Right atrium auricular region (tissue), 2 donors: ENCODE measurements at regions not wholly inside any gene's neighbourhood (a gene's known extent, or its start where the extent isn't known, plus 50 kb on each side); places are given as distances from the start of the nearest gene placed in this dataset.

Source experiments
- DNase-seq: peaks from one replicate; pipeline ENCODE4 v3.0.0-alpha.2; 2019; ENCODE audit warnings: low spot score
- H3K27ac ChIP-seq, 2 donors: fragments of 200-600 bp; sonication (generic); 1 replicate in 1 of 2; 2 replicates in 1 of 2; pipeline ENCODE4 v1.5.1; 2016 to 2019
- H3K27me3 ChIP-seq, 2 donors: fragments of 200-600 bp; sonication (generic); one replicate each; pipeline versions ENCODE4 v1.5.1 to v1.6.0; 2017 to 2019
- H3K36me3 ChIP-seq: fragments of 200-600 bp; sonication (generic); one replicate; pipeline ENCODE4 v1.5.1; 2016
- H3K4me1 ChIP-seq, 2 donors: fragments of 200-600 bp; sonication (generic); one replicate each; pipeline versions ENCODE4 v1.5.1 to v1.6.0; 2017 to 2019
- H3K4me3 ChIP-seq, 2 donors: fragments of 200-600 bp; sonication (generic); 1 replicate in 1 of 2; 2 replicates in 1 of 2; pipeline ENCODE4 v1.5.1; 2017 to 2019; ENCODE audit warnings: mild to moderate bottlenecking in 1 of 2, moderate library complexity in 1 of 2
- H3K9me3 ChIP-seq, 2 donors: fragments of 200-600 bp; sonication (generic); one replicate each; pipeline ENCODE4 v1.5.1; 2019
- TF ChIP-seq, protein P1 (sequence below), 2 donors: fragments of 200-600 bp; sonication (generic); IDR thresholded peaks; one replicate each; pipeline ENCODE4 v1.5.1; 2019; ENCODE audit warnings: antibody characterized with exemption in 2 of 2

DNA sequence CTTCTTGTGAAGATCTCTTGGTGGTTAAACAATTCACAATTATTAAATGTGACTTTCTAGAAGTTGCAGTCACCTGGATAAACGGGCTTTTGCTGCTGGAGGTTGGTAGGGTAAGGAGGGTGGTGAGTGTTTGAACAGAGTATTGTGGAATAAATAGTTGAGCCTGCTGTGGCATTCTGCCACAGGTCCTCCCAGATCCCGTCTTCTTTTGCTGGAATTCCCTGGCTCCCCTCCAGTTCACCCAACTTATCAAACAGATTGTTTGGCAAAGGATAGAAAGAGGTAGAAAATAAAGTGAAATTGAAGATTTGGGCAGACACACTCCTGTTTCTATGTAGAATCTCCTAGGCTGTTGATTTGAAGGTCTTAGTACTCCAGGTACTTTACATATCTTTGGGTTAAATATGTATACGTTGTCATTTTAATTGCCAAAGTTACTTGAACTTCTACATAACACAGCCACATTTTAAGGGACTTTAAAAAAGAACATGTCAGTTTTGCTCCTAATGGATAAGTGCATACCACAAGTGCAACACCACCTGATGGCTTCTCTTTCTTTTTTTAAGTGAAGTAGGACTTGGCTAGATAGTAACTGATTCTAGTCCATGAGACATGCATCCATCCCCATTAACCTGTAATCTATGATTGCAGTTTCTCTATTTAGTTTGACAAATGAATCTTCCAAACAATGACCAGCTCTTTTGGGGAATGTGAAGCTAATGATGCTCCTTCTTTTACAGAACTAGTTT is 83.0 kb downstream of the ARL4A start:
- H3K36me3 ChIP-seq, result no peaks in the 10 kb centered on the region
- TF ChIP-seq, protein P1, sequence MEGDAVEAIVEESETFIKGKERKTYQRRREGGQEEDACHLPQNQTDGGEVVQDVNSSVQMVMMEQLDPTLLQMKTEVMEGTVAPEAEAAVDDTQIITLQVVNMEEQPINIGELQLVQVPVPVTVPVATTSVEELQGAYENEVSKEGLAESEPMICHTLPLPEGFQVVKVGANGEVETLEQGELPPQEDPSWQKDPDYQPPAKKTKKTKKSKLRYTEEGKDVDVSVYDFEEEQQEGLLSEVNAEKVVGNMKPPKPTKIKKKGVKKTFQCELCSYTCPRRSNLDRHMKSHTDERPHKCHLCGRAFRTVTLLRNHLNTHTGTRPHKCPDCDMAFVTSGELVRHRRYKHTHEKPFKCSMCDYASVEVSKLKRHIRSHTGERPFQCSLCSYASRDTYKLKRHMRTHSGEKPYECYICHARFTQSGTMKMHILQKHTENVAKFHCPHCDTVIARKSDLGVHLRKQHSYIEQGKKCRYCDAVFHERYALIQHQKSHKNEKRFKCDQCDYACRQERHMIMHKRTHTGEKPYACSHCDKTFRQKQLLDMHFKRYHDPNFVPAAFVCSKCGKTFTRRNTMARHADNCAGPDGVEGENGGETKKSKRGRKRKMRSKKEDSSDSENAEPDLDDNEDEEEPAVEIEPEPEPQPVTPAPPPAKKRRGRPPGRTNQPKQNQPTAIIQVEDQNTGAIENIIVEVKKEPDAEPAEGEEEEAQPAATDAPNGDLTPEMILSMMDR (IDR thresholded peaks at IDR 0.05), result no peak
- no peak overlapping the region for H3K27ac ChIP-seq
- peaks cover 0 to 22% of the 10 kb centered on the region in 2 donors for H3K4me1 ChIP-seq
- H3K27me3 ChIP-seq, result no peaks in the 10 kb centered on the region
- DNase-seq, result no peak
- no peaks in the 10 kb centered on the region for H3K9me3 ChIP-seq
- H3K4me3 ChIP-seq, result no peak overlapping the region

GRCh38 chr7:12771378-12771877 is 84.0 kb downstream of the ARL4A start:
- Histone ChIP-seq H3K9me3 (no peaks in the 10 kb centered on the region), H3K4me1 (peaks cover 0 to 22% of the 10 kb centered on the region in 2 donors), H3K4me3 (no peak overlapping the region), H3K27me3 (no peaks in the 10 kb centered on the region), H3K36me3 (no peaks in the 10 kb centered on the region), H3K27ac (peak overlapping the region in 1 of 2 donors; percentile 13)
- no peak for DNase-seq
- TF ChIP-seq, protein P1 (IDR thresholded peaks at IDR 0.05), result no peak

DNA sequence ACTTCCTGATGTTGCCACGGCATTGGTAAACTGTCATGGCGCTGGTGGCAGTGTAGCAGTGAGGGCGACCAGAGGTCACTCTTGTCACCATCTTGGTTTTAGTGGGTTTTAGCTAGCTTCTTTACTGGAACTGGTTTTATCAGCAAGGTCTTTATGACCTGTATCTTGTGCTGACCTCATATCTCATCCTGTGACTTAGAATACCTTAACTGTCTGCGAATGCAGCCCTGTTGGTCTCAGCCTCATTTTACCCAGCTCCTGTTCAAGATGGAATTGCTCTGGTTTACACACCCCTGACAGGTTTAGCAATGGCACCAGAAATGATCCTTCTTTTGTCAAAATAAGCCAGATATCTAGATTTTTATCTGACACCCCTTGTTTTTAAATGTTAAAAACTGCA is 85.3 kb downstream of the ARL4A start:
- Histone ChIP-seq H3K4me1 (peaks cover 0 to 22% of the 10 kb centered on the region in 2 donors), H3K27ac (no peak overlapping the region), H3K36me3 (no peaks in the 10 kb centered on the region), H3K27me3 (no peaks in the 10 kb centered on the region), H3K4me3 (no peak overlapping the region), H3K9me3 (no peaks in the 10 kb centered on the region)
- DNase-seq, result no peak
- TF ChIP-seq, protein P1 (IDR thresholded peaks at IDR 0.05), result no peak

DNA sequence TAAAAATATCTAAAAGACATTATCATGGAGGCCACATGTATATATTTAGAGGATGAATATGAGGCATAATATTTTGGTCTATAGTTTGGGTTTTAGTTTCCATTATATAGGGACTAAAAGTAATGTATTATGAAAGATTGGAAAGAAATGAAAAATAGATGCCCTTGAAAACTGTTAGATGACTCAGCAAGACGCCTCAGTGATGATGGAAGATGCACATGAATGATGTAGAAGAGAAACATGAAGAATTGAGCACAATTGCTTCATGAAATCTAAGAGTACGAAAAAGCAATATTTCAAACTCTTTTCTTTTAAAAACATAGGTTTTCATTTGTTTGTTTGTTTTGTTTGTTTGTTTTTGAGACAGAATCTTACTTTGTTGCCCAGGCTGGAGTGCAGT is 89.8 kb downstream of the ARL4A start:
- Histone ChIP-seq H3K36me3 (no peaks in the 10 kb centered on the region), H3K9me3 (no peaks in the 10 kb centered on the region)
- TF ChIP-seq, protein P1 (IDR thresholded peaks at IDR 0.05), result no peak

GRCh38 chr7:12779947-12780346 is 92.5 kb downstream of the ARL4A start:
- no peaks in the 10 kb centered on the region for H3K9me3 ChIP-seq
- H3K36me3 ChIP-seq, result no peaks in the 10 kb centered on the region
- no peaks in the 10 kb centered on the region for H3K4me1 ChIP-seq
- H3K4me3 ChIP-seq, result no peak overlapping the region
- H3K27me3 ChIP-seq, result no peaks in the 10 kb centered on the region
- TF ChIP-seq, protein P1 (IDR thresholded peaks at IDR 0.05), result no peak
- H3K27ac ChIP-seq, result no peak overlapping the region
- no peak for DNase-seq

More for the DNA sequence above, 89.8 kb downstream of the ARL4A start:
- H3K4me3 ChIP-seq, result no peak overlapping the region
- H3K27ac ChIP-seq, result no peak overlapping the region
- no peaks in the 10 kb centered on the region for H3K4me1 ChIP-seq
- no peaks in the 10 kb centered on the region for H3K27me3 ChIP-seq
- no peak for DNase-seq
